Muscle layer of duodenum (tissue), 2 donors: ENCODE measurements at regions not wholly inside any gene's neighbourhood (a gene's known extent, or its start where the extent isn't known, plus 50 kb on each side); places are given as distances from the start of the nearest gene placed in this dataset.
"Not testable (repeated sequence)": the region's sequence is repeated elsewhere in the genome, so short reads cannot be mapped to it uniquely, and the experiment has no call there.

ENCODE experiments used
- H3K27ac ChIP-seq: one replicate; pipeline ENCODE4 v1.7.0; 2013; ENCODE audit warnings: mild to moderate bottlenecking, low read length
- H3K27me3 ChIP-seq: one replicate; pipeline ENCODE4 v1.7.0; 2013; ENCODE audit warnings: low read depth, mild to moderate bottlenecking, control low read depth, low read length
- H3K36me3 ChIP-seq, 2 donors: one replicate each; pipeline ENCODE4 v1.7.0; 2013; ENCODE audit warnings: low read length in 2 of 2, control low read depth in 1 of 2, mild to moderate bottlenecking in 1 of 2; ENCODE audit not compliant: insufficient read depth in 2 of 2, control insufficient read depth in 1 of 2
- H3K4me1 ChIP-seq, 2 donors: one replicate each; pipeline ENCODE4 v1.7.0; 2013; ENCODE audit warnings: low read length in 2 of 2, mild to moderate bottlenecking in 2 of 2, control low read depth in 1 of 2, moderate library complexity in 1 of 2; ENCODE audit not compliant: insufficient read depth in 2 of 2, control insufficient read depth in 1 of 2
- H3K4me3 ChIP-seq, 2 donors: one replicate each; pipeline ENCODE4 v1.7.0; 2013; ENCODE audit warnings: low read length in 2 of 2, low read depth in 1 of 2, mild to moderate bottlenecking in 1 of 2
- H3K9me3 ChIP-seq, 2 donors: one replicate each; pipeline ENCODE4 v1.7.0; 2013; ENCODE audit warnings: low read length in 2 of 2, control low read depth in 1 of 2, mild to moderate bottlenecking in 1 of 2; ENCODE audit not compliant: control insufficient read depth in 1 of 2
- donor health status: healthy.

DNA sequence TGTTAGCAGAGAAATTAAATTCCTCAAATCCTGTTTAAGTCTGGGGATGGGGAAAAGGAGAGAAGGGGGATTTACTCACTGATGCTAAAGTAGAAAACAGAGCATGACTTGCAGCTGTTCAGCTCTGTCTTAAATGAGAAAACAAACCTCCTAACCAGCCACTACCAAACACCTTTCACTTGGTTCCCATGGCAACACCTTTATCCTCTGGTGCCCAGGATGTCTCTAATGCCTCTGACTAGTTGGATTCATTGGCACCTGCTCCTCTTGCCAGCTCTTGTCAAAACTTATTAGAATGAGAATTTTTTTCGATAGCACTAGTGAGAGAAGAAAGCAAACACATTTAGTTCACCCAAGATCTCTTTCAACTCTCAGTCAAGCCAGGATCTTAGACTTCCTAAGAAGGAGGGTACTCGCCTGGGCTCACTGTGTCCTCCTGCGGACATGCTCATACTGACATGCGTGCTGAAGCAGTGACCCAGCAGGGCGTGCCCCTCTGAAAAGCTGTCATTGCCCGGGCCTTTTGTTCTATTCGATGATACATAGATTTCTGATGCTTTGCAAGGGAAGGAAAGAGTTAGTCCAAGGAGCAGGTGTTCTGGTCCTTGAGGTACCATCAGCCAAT is 656.0 kb upstream of the CELF4 start:
- Histone ChIP-seq H3K36me3 (no peaks in the 10 kb centered on the region), H3K27ac (no peak overlapping the region), H3K4me1 (no peaks in the 10 kb centered on the region), H3K27me3 (no peaks in the 10 kb centered on the region), H3K4me3 (no peak overlapping the region), H3K9me3 (no peaks in the 10 kb centered on the region)

GRCh38 chr18:38198956-38199355 is 633.4 kb upstream of the CELF4 start:
- H3K27ac ChIP-seq, result no peak overlapping the region
- H3K9me3 ChIP-seq, result no peaks in the 10 kb centered on the region
- H3K4me3 ChIP-seq, result no peak overlapping the region
- H3K27me3 ChIP-seq, result no peaks in the 10 kb centered on the region
- H3K4me1 ChIP-seq, result no peaks in the 10 kb centered on the region
- H3K36me3 ChIP-seq, result no peaks in the 10 kb centered on the region

DNA sequence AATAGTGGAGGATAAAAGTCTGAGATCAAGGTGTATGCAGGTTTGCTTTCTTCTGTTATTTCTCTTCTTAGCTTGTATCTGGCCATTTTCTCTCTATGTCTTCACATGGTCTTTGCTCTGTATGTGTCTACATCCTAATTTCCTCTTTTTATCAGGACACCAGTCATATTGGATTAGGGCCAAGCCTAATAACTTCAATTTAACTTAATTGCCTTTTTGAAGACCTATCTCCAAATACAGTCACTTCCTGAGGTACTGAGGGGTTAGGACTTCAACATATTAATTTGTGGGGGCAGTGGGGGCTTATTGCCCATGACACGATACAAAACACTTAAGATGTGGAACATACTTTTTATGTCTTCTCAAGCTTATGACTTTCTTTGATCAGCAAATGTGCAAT is 632.9 kb upstream of the CELF4 start:
- H3K27ac ChIP-seq, result no peak overlapping the region
- H3K9me3 ChIP-seq, result no peaks in the 10 kb centered on the region
- H3K4me1 ChIP-seq, result no peaks in the 10 kb centered on the region
- H3K36me3 ChIP-seq, result no peaks in the 10 kb centered on the region
- H3K4me3 ChIP-seq, result no peak overlapping the region
- no peaks in the 10 kb centered on the region for H3K27me3 ChIP-seq

GRCh38 chr18:38186491-38186890 is 620.9 kb upstream of the CELF4 start:
- Histone ChIP-seq H3K27me3 (no peaks in the 10 kb centered on the region), H3K27ac (no peak overlapping the region), H3K9me3 (peaks cover 4 to 5% of the 10 kb centered on the region in 2 donors), H3K36me3 (no peaks in the 10 kb centered on the region), H3K4me3 (no peak overlapping the region), H3K4me1 (no peaks in the 10 kb centered on the region)

GRCh38 chr18:38174594-38174993 is 609.0 kb upstream of the CELF4 start:
- Histone ChIP-seq H3K4me3 (no peak overlapping the region), H3K4me1 (no peaks in the 10 kb centered on the region), H3K27ac (no peak overlapping the region), H3K9me3 (no peaks in the 10 kb centered on the region), H3K27me3 (no peaks in the 10 kb centered on the region), H3K36me3 (no peaks in the 10 kb centered on the region)

GRCh38 chr18:38174173-38174572 is 608.6 kb upstream of the CELF4 start:
- H3K27me3 ChIP-seq, result no peaks in the 10 kb centered on the region
- H3K27ac ChIP-seq, result no peak overlapping the region
- no peaks in the 10 kb centered on the region for H3K9me3 ChIP-seq
- no peaks in the 10 kb centered on the region for H3K4me1 ChIP-seq
- no peaks in the 10 kb centered on the region for H3K36me3 ChIP-seq
- no peak overlapping the region for H3K4me3 ChIP-seq

- no peak overlapping the region for H3K27ac ChIP-seq
- no peaks in the 10 kb centered on the region for H3K36me3 ChIP-seq
- no peaks in the 10 kb centered on the region for H3K4me1 ChIP-seq
- no peaks in the 10 kb centered on the region for H3K27me3 ChIP-seq
- no peak overlapping the region for H3K4me3 ChIP-seq
- H3K9me3 ChIP-seq, result peaks cover 0 to 3% of the 10 kb centered on the region in 2 donors
Measured at GRCh38 chr18:38170845-38171244, 605.2 kb upstream of the CELF4 start.

GRCh38 chr18:38167623-38168022 is 602.0 kb upstream of the CELF4 start:
- H3K9me3 ChIP-seq, result peaks cover 0 to 3% of the 10 kb centered on the region in 2 donors
- no peak overlapping the region for H3K27ac ChIP-seq
- H3K27me3 ChIP-seq, result no peaks in the 10 kb centered on the region
- H3K4me1 ChIP-seq, result no peaks in the 10 kb centered on the region
- H3K4me3 ChIP-seq, result no peak overlapping the region
- H3K36me3 ChIP-seq, result no peaks in the 10 kb centered on the region

- H3K27me3 ChIP-seq, H3K27ac ChIP-seq, H3K4me3 ChIP-seq, H3K4me1 ChIP-seq, H3K36me3 ChIP-seq, H3K9me3 ChIP-seq: not testable (repeated sequence)
Measured at GRCh38 chr18:38153116-38153515, 587.5 kb upstream of the CELF4 start.

- Histone ChIP-seq H3K27ac (no peak overlapping the region), H3K27me3 (no peaks in the 10 kb centered on the region), H3K36me3 (no peaks in the 10 kb centered on the region), H3K9me3 (no peaks in the 10 kb centered on the region), H3K4me3 (no peak overlapping the region), H3K4me1 (no peaks in the 10 kb centered on the region)
Measured at GRCh38 chr18:38116716-38117115, 551.1 kb upstream of the CELF4 start.

DNA sequence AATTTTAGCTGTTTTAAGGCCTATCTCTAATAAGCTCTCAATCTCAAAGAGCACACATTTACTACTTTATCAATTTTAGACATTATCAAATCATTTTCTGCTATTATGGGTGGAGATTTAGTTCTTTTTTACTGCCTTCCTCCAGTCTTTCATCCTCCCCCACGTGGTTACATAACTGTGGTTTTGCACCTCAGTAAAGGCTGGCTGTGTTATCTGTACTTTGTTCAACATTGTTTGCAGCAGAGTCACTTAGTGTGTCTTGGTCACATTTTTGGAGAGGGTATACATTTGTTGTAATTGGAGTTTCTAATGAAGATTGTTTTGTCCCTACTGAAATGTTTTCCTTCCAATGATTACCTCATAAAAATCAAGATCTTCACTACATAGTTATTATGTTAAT is 549.6 kb upstream of the CELF4 start:
- Histone ChIP-seq H3K36me3 (no peaks in the 10 kb centered on the region), H3K9me3 (no peaks in the 10 kb centered on the region), H3K4me3 (no peak overlapping the region), H3K27ac (no peak overlapping the region), H3K4me1 (no peaks in the 10 kb centered on the region), H3K27me3 (no peaks in the 10 kb centered on the region)

DNA sequence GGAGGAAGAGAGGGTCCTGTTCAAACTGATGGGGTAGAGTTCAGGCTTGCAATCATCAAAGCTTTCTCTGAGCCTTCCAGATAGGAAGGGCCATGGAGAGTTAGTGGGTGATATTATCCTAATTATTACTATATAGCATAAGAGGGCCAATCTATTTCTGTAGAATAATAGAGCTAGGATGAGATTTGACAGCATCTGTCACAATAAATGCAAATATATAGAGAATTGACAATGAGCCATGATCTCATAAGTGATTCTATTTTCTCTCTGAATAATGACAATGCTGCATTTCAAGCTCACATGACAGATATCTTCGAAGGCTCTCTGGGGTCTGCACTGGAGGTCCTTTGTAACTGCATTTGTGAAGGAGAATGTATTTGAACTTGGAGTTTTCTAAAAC is 521.9 kb upstream of the CELF4 start:
- Histone ChIP-seq H3K36me3 (no peaks in the 10 kb centered on the region), H3K9me3 (no peaks in the 10 kb centered on the region), H3K4me3 (no peak overlapping the region), H3K4me1 (no peaks in the 10 kb centered on the region), H3K27ac (no peak overlapping the region), H3K27me3 (no peaks in the 10 kb centered on the region)
